Fibroblast of skin of back (primary cell): ENCODE measurements at regions not wholly inside any gene's neighbourhood (a gene's known extent, or its start where the extent isn't known, plus 50 kb on each side); places are given as distances from the start of the nearest gene placed in this dataset.
A peak's percentile ranks its signal among the peaks of the same experiment; 100 is the strongest.

Source experiments
- DNase-seq: peaks from one replicate; pipeline ENCODE4 v3.0.0-alpha.2; 2013

DNA sequence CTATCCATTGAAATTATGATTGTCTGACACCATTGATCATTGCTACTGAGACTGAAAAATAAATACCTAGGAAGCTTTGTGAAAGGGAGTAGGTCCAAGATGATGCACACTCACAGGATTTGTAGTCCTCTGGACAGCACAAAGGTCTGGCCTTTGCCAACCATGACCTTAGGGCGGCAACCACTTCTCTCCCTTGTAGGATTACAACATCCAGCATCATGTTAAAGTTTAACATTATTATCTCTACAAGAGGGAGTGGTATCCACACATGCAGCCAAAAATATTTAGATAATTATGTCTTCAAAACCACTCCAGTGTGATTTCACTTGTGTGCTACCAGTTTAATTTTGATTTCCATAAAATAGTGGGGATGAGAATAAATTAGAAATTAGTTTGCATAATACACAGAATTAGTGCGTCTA is 51.1 kb upstream of the NHSL1 start:
- no peak for DNase-seq

DNA sequence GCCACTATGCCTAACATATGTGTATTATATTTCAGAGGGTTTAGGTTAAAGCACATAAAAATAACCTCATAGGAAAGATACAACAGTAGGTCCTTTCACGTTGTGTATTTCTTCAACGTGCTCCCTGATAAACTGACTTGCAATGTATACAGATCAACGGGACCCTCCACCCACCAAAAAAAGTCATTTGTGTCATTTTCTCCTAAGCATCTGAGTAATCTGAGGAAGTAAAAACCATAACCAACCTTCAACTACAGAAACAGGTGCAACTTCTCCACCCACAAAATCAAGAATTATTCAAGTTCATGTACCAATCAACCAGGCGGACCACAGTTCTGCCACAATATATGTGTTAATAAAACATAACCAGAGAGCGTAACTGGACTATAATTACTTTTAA is 54.9 kb upstream of the NHSL1 start:
- no peak for DNase-seq

DNA sequence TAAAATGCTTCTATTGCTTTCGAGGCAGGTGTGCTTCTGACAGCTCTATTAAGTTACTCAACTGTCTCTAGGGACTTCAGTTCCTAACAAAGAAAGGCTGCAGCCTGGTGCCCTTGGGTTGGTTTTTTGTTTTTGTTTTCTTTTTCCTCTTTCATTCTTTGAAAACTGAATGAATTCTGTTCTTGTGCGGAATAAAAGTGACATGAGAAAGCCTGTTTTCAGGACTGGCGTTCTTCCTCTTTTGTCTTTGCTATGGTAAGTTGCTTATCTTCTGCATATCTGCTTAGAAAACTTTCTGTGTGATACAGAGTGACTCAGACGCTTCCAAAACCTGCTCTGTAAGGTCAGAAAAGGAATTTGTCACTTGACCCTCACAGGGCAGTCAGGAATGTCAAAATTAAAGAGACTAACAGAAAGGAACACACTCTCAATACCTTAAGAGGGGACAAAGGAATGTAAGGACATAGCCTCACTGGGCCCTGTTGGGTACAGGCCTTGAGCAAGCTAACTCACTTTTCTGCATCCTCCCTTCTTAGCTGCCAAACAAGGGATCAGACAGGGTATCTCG is 56.2 kb upstream of the NHSL1 start:
- peak; percentile 19 for DNase-seq

DNA sequence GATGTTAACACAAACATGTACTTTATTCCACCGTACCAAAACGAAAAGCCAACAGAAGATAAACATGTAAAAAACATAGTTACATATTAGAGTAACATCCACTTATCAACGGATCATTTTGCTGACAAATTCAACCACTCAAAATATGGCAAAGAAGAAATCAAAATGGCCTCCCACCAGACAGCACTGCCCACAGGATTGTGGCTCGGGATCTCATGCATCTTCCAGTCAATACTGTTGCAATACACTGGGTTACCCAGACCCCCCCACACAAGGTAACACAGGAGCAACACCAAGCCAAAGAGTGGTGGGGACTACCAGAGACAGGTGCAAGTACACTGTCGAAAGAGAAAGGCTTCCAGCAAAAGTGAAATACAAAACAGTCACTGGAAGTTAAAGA is 57.9 kb upstream of the NHSL1 start:
- DNase-seq: no peak

DNA sequence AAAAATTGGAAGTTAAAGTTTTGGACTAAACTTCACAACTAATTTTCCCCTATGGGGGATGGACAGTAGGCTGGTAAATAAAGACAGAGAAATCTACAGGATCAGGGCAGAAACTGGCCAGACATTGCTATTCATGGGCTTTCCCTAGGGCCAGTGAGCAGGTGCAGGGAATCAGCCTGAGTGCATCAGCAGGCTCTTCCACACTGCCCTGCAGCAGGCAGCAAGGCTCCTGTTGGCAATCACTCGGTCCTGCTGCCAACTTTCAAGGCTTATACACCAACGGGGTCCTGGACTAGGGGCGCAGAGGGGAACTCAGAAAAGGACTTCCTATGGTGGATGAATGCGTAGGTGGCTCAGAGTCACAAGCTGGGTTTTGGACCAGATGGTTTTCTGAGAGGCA is 59.8 kb upstream of the NHSL1 start:
- DNase-seq: no peak

DNA sequence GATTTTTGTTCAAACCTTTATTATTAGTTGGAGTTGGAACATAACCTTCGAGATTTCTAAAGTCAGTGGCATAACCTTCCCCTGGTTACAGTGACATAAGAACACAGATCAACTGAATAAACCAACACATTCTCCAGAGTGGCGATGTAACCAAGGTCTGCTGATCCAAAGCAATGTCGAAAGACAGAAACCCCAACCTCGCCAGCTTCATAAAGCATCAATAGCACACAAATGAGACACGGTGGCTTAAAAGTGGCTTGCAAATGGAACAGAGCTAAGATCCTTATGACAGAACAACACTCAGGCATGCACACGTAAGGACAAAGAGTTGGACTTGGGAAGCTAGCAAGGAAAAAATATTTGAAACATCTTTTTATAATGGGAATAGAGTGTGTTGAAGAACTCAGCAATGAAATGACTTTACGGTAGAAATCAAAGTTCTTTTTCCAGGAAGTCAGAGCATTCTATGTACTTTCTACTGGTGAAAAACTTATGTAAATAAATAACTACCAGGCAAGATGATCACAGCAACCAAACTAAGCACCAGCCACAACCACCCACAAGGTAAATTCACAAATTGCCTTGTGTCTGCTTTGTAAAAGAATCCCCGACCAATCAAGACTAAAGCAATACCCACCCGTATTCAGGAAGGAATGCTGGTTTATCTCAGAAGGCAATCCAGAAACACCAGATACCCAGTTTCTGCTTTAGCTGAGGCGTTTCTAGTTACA is 61.0 kb upstream of the NHSL1 start:
- no peak for DNase-seq

DNA sequence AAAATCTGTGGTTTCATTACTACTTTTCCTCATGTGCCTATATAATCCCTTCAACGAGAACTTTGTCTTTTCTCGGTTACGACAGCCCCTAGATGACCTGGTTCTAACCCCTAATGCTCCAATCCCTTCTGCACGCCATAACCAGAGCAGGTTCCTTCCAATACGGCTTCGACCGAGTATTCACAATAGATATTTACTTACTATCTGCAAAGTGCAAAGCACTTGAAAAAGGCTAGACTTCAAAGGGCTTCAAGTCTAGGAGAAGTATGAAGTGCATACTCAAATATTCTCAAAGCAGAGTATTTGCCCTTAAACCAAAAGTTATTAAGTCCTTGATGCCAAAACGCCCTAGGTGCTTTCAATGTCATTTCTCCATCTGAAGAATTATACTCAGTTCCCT is 63.4 kb upstream of the NHSL1 start:
- no peak for DNase-seq

DNA sequence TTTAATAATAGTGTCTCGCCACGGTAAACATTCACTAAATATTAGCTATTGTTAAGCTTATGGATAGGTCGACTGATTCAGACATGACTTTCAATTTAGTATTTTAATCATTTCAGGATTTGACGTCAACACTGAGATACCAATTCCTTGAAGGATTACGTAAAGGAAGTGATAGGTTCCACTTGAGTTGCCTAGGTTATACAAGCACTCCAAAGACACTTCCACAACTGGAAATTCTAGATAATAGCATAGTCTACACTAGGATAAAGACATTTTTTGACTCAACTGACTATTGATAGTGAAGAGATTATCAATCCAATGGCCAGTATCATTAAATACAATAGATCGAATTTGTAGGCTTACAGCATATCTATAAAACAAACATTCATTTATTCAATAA is 63.9 kb upstream of the NHSL1 start:
- DNase-seq: no peak

DNA sequence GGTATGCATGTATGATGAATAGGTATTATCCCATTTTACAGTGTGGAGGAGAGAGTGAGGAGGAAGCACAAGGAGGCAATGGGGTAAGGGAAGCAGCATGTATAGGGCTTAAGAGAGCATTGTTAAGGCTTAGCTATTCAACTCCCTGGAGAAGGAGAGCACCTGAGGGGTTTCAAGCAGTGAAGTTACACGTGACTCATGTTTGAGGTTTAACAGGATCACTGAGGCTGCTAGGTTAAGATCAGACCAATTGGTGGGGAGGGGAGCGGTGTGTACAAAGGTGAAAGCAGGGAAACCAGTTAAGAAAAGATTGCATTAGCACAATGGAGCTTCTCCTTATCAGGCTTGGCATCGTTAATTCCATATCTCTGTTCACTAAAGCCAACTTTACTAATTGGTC is 64.4 kb upstream of the NHSL1 start:
- no peak for DNase-seq

DNA sequence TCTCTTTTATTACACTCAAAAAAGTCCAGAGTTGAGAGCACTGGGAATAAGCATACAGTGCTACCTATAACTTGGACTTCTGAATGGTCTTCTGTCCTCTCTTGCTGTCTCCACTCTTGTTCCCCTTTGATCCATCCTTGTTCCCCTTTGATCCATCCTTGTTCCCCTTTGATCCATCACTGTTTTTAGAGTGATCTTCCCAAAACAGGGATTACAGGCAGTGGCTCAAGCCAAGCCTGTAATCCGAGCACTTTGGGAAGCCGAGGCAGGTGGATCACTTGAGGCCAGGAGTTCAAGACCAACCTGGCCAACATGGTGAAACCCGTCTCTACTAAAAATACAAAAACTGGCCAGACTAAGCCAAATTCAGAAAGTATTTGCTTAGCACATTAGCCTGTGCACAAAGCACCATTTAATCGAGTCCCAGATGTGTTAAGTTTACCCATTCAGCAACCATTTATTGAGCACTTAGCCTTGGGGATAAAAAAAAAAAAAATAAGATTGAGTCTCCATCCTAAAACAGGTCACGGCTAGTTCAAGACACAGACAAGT is 65.0 kb upstream of the NHSL1 start:
- DNase-seq: no peak

DNA sequence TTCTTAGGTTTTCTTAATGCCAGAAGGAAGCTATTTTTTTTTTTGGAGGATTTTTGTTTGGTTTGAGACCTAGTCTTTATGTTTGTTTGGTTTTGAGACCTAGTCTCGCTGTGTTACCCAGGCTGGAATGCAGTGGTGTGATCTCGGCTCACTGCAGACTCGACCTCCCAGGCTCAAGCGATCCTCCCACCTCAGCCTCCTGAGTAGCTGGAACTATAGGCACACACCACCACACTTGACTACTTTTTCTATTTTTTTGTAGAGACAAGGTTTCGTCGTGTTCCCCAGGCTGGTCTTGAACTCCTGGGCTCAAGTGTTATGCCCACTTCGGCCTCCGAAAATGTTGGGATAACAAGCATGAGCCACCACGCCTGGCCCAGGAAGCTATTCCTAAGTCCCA is 67.8 kb upstream of the NHSL1 start:
- DNase-seq: no peak

DNA sequence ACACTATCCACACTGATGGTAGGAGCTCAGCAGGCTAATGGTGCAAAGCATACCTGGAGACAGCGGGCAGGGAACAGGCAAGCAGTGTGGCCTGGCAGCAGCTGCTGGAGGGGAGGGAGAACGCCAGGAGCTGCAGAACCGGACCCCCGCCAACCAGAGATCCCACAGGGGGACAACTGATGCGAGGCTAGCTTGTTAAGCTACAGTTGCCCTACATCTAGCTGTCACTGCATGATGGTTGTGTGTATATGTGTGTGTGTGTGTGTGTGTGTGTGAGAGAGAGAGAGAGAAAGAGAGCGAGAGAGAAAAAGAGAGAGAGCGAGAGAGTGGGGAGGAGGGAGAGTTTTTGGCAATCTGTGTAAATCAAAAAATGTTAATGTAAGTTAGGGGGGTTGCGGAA is 69.7 kb upstream of the NHSL1 start:
- DNase-seq: no peak

DNA sequence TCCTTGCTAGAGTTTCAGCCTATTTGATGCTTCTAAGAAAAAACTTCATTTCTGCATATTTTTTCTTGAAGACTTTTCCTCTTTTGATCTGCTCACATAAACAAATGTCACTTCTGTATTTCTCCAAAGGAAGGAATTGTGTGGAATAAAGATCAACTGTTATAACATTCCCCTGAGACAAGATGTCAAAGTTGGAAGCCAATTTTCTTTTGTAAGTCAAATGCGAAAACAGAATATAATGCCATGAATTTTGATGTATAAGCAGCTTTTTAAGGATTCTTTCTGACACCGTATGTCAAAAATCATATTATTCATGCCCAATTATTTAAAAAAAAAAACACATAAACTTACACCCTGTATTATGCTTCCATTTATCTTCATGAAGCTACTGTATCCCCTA is 70.3 kb upstream of the NHSL1 start:
- no peak for DNase-seq

DNA sequence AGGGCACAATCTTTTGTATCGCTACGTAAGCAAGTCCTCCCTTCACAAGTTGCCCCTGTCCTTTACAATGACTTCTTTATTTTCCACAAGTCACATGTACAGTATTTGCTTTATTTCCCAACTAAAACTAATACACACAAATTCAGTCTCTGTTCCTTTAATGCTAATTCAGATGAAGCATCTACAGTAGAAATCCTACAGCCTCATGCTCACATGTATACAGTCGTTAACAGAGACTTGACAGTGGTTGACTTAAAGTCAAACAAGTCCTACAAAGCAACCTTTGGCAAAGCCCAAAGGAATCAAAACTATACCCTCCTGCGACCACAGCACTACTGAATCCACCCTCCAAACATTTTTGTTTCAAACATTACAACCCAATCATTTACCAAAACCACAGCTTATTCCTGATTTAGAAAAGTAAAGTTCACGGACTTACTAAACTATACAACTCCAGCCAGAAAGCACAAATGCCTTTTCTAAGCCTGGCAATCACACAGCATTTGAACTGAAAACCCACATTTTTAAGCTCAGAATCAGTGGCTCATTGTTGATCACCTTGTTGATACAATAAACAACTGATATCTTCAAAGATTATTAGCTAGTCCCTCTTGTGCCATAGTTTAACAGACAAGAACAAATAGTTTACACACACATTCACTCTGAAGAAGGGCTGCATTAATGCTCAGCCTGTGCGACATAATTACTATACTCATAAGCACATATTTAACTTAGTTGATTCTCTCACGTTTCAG is 70.9 kb upstream of the NHSL1 start:
- no peak for DNase-seq

DNA sequence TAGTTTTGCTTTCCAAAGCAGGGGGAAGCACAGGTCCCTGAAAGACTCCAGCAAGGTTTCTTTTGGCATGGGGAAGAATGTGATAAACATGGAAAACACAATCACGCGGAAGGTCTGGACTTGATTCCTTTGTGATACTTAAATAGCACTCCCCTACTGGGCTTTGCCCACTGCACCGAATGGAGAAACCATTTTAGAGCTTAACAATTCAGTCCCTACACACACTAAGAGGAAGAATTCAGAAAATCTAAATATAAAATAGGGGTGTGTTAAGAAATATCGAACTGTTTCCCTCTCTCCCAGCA is 71.4 kb upstream of the NHSL1 start:
- no peak for DNase-seq

DNA sequence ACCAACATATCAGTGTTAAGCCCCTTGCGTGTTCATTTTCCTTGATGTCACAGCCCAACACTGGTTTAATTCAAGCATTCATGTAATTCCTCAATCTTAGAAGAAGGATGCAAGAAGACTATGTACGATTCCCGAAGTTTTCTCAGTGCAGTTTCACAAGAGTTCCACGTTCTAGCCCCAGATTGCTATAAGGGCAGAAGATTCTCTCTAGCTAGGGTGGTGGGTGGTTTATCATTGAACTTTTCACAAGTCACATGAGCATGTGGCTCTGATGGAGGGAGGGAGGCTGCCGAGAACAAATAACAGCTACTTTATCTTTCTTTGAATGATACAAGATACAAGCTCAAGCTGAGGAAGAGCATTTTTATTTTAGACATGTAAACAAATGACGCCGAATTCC is 71.9 kb upstream of the NHSL1 start:
- DNase-seq: no peak

DNA sequence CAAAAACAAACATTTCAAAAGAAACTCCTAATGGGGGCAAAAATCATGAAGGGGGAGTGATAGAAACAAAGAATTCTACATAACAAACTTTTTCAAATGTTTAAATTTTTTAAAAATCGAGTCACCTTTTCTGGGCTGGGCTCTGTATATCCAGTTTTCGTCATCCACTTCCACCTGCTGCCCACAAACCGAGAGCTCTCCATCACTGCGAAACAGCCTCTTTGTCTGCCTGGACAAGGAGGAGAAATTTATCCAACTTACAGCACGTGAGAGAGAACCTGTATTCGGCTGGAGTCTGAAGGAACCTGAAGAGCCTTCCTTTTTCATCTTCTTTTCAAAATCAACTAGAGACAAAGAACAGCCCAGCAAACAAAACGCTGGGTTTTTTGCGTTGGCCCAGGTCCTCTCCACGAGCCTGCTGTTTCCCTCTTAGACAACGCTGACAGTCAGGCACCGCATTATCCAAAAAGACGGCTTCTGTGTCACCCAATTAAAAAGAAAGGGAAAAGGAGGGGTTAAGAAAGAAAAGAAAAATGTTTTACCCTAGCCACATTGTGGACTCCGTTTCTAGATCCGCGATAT is 72.4 kb upstream of the NHSL1 start:
- no peak for DNase-seq

DNA sequence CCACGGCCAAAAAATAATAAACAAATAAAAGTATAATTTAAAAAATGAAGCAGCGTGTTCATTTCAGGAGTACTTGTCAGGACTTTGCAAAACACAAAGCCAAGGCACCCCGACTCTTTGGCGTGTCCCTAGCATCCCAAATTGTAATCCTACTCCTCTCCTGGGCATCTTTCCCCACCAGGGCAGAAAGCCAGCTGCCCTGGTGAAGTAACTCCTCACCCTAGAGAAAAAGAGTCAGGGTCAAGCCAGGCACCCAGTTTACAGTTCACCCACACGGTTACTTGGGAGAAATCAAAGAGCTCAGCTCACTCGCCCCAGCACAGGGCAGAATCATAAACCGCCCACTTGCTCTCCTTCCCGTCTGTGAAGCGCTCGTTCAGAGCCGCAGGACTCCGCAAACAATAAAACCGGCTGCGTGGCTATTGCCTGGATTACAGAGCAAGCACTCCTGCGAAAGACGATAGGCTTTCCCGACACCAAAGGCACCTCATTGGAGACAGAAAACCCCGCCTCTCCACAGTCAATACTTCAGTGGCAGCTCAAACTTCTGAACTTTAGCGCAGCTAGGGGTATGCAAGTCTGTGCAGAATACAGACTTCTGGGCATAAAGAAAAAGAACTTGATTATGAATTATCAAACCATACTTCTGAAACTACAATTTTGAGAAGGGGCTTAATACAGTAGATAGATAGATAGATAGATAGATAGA is 73.0 kb upstream of the NHSL1 start:
- DNase-seq: peak; percentile 70

DNA sequence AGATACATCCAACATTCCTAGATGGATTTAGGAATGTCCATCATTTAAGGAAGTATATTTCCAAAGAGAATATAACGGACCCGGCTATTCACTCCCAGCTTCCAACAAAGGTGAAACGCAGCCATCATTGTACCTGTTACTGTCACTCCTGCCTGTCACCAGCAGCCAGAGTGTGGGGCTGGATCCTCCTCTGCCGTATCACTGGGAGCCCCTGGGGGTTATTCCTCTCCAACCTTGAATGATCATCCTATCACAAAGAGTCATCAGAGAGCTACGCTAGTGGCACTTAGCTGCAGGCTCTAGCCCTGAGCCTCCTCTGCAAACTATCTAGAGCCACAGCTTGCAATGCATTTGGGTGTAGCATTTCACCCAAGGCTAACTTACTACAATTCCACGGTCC is 73.6 kb upstream of the NHSL1 start:
- no peak for DNase-seq

DNA sequence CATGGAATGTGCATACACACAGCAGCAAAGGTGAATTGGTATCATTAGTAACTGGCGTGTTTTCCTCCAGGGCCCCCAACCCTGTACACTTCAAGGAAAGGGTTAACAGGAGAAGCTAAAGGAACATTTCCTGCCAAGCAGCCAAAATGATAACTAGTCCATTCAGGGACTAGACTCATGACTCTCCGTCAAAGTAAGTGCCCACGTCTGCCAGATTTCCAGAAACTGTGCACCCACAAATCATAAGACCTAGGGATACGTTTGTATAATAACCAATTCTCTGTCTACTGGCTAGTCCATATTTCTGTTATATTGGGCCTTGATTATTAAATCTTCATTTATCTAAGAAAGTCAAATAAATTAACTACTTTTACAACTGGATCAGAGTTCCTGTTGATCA is 76.0 kb upstream of the NHSL1 start:
- DNase-seq: no peak

DNA sequence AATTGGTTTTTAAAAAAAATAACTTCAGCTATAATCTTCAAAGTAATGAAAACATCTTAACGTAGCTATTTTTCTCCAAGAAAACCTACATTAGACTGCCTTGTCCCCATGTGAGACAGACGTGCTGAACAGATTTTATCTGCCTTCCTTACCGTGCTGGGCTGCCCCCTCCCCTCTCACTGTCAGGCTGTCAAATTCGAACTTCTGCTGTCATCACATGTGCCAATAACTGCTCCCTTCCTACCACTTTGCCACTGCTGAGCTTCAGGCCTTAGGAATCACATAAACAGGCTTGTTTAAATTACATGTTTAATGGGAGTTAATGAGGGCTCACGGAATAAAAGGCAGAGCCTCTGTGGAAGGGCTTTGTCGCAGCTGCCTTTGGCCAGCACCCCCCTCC is 77.0 kb upstream of the NHSL1 start:
- no peak for DNase-seq

DNA sequence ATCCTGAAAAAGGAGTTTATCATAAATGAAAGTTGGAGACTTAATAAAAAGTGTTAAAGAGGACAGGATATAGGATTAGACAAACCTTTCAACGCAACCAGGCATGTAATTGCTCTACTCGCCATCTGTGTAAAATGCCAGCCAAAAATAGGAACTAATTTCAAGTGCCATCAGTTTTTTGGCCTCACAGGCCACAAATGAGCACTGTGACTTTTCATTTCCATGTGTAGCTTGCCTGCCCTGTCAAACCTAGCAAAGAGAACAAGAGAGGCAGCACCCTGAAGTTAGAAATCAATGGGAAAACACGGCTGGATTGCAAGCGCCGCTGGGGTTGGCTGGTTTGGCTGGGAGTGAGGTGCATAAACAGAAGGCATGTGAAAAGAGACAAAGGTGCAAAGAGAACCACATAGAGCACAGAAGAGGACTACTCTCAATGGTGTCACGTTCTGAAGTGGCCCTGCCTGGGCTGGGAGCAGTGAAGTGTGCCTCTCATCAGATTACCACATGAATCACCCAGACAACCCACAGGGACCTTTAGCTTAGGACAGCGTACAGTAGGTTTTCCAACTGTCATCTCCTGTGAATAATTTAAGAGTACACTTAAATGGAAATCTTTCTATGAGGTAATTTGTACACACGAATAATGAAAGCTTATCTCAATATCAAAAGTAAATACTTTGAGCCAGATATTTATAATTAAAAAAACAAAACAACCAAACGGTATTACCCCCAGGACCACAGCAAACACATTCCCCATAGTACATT is 78.0 kb upstream of the NHSL1 start:
- DNase-seq: no peak
